ENCODE measurements at regions not wholly inside any gene's neighbourhood (a gene's known extent, or its start where the extent isn't known, plus 50 kb on each side); places are given as distances from the start of the nearest gene placed in this dataset.
A peak's percentile ranks its signal among the peaks of the same experiment; 100 is the strongest.

GRCh38 chr6:113076116-113076515 lies 729.0 kb downstream of the RFPL4B start:
- no peak overlapping the region for H3K27ac Mint-ChIP-seq
- H3K4me3 Mint-ChIP-seq, result no peak overlapping the region
- DNase-seq, result no peak
- no peak for TF ChIP-seq CTCF (IDR thresholded peaks at IDR 0.05)
- peaks cover 10% of the 10 kb centered on the region; the same call in 1 of the 2 replicates for H3K36me3 Mint-ChIP-seq (ENCODE audit: low read depth)
- peaks cover 38% of the 10 kb centered on the region for H3K4me1 Mint-ChIP-seq (ENCODE audit: low read depth)
- no peaks in the 10 kb centered on the region for H3K9me3 Mint-ChIP-seq
- no peaks in the 10 kb centered on the region for H3K27me3 Mint-ChIP-seq (ENCODE audit: insufficient read depth)

DNA sequence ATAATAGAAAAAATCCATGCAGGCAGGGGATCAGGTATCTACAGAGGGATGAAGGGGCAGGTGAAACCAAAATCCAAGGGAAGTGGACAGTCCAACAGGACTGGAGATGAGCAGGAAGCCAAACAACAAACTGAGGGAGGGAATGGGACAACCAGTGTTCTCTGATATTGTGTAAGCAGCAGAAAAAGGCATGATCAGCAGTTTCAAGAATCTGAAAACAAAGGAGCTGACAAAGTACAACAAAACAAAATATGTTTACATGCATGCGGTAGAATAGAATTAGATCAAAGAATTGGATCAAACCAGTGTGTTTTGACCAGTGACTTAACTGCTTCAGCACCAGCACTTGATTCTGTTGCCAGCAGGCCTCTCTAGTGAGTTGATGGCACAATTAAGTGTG lies 729.7 kb downstream of the RFPL4B start:
- TF ChIP-seq CTCF (IDR thresholded peaks at IDR 0.05), result no peak
- no peak overlapping the region for H3K4me3 Mint-ChIP-seq
- H3K9me3 Mint-ChIP-seq, result no peaks in the 10 kb centered on the region
- peaks cover 9% of the 10 kb centered on the region; the same call in 1 of the 2 replicates for H3K36me3 Mint-ChIP-seq (ENCODE audit: low read depth)
- H3K4me1 Mint-ChIP-seq (ENCODE audit: low read depth), result peaks cover 36% of the 10 kb centered on the region
- H3K27me3 Mint-ChIP-seq (ENCODE audit: insufficient read depth), result no peaks in the 10 kb centered on the region
- no peak for DNase-seq
- H3K27ac Mint-ChIP-seq, result no peak overlapping the region

DNA sequence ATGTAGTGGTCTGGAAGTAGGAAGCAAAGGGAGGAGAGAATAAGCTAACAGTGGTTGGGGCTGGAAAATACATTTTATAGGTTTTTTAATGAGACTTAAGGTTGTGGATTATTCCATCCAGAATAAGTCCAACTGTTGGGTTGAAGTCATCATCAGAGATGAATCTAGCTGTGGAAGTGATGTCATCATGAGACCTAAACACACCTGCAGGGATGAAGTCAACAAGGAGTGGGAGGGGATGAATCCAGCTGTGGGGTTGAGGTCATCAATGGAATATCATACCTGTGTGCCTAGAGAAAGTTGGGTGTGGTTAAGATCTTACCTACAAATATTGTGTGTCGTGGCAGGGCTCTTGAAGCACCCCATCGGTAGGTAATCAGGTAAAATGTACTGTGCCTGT lies 730.7 kb downstream of the RFPL4B start:
- no peak overlapping the region for H3K4me3 Mint-ChIP-seq
- H3K9me3 Mint-ChIP-seq, result no peaks in the 10 kb centered on the region
- H3K27me3 Mint-ChIP-seq (ENCODE audit: insufficient read depth), result no peaks in the 10 kb centered on the region
- DNase-seq, result no peak
- no peak for TF ChIP-seq CTCF (IDR thresholded peaks at IDR 0.05)
- H3K27ac Mint-ChIP-seq, result no peak overlapping the region
- H3K4me1 Mint-ChIP-seq (ENCODE audit: low read depth), result peaks cover 36% of the 10 kb centered on the region
- H3K36me3 Mint-ChIP-seq (ENCODE audit: low read depth), result peaks cover 9% of the 10 kb centered on the region; the same call in 1 of the 2 replicates

- peaks cover 31% of the 10 kb centered on the region for H3K4me1 Mint-ChIP-seq (ENCODE audit: low read depth)
- no peak for DNase-seq
- peaks cover 9% of the 10 kb centered on the region; the same call in 1 of the 2 replicates for H3K36me3 Mint-ChIP-seq (ENCODE audit: low read depth)
- no peak overlapping the region for H3K4me3 Mint-ChIP-seq
- no peak overlapping the region for H3K27ac Mint-ChIP-seq
- no peak for TF ChIP-seq CTCF (IDR thresholded peaks at IDR 0.05)
- H3K9me3 Mint-ChIP-seq, result no peaks in the 10 kb centered on the region
- H3K27me3 Mint-ChIP-seq (ENCODE audit: insufficient read depth), result no peaks in the 10 kb centered on the region
These were observed 731.7 kb downstream of the RFPL4B start for GRCh38 chr6:113078791-113079190.

DNA sequence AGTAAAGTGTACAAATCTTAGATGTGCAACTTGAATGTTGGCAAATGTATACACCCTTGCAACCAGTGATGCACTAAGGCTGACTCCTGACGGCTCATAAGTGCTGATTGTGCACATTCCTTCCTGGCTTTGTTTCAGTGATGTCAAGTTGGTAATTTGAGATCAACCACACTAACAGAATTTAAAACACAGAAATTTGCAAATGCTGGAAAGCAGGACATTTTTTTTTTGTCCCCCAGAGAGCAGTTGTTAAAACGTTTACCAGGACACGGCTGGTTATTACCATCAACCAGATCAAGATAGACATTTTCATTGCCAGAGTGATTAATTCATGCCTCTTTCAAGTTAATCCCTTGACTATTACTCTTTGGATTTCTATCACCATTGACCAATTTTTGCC lies 735.6 kb downstream of the RFPL4B start:
- Mint-ChIP-seq H3K27ac (no peak overlapping the region), H3K36me3 (ENCODE audit: low read depth) (peaks cover 7% of the 10 kb centered on the region), H3K4me1 (ENCODE audit: low read depth) (peaks cover 21% of the 10 kb centered on the region), H3K27me3 (ENCODE audit: insufficient read depth) (no peaks in the 10 kb centered on the region), H3K9me3 (peaks cover 8% of the 10 kb centered on the region; the same call in 1 of the 2 replicates), H3K4me3 (no peak overlapping the region)
- DNase-seq, result peak; percentile 20
- no peak for TF ChIP-seq CTCF (IDR thresholded peaks at IDR 0.05)

DNA sequence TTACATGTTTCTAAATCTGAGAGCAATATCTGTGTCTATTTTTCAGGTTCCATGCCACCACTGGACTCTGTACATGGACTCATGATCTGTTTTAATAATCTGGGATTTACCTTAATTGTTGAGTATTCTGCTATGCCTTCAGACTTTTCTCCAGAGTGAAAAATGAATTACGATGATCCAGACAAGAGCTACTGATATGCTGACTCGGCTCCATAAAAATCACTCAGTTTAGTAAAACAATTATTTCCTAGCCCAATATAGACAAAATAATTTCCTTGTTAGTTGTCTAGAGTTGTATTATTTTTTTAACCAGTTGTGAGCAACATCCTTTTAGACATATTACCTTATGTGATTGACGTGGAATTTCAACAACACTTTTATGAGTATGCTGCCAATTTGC lies 736.8 kb downstream of the RFPL4B start:
- H3K27me3 Mint-ChIP-seq (ENCODE audit: insufficient read depth), result no peaks in the 10 kb centered on the region
- H3K9me3 Mint-ChIP-seq, result peaks cover 8% of the 10 kb centered on the region; the same call in 1 of the 2 replicates
- peaks cover 7% of the 10 kb centered on the region for H3K36me3 Mint-ChIP-seq (ENCODE audit: low read depth)
- DNase-seq, result no peak
- peaks cover 21% of the 10 kb centered on the region for H3K4me1 Mint-ChIP-seq (ENCODE audit: low read depth)
- no peak for TF ChIP-seq CTCF (IDR thresholded peaks at IDR 0.05)
- H3K27ac Mint-ChIP-seq, result no peak overlapping the region
- no peak overlapping the region for H3K4me3 Mint-ChIP-seq

Measured in HFFc6 (cell line).